ENCODE measurements at regions not wholly inside any gene's neighbourhood (a gene's known extent, or its start where the extent isn't known, plus 50 kb on each side); places are given as distances from the start of the nearest gene placed in this dataset.

GRCh38 chr11:69234740-69235710 lies 58.9 kb upstream of the MYEOV start:
- Mint-ChIP-seq H3K4me1 (ENCODE audit: low read depth) (no peaks in the 10 kb centered on the region), H3K27ac (no peak overlapping the region), H3K4me3 (no peak overlapping the region), H3K9me3 (no peaks in the 10 kb centered on the region), H3K27me3 (no peaks in the 10 kb centered on the region), H3K36me3 (ENCODE audit: low read depth) (no peaks in the 10 kb centered on the region)
- H3K4me1 ChIP-seq (ENCODE audit: insufficient read depth, low read length) = no peaks in the 10 kb centered on the region
- H3K27me3 ChIP-seq (ENCODE audit: control insufficient read depth in 1 of 2, insufficient read depth in 2 of 2, low read length in 2 of 2) = peaks cover 0 to 7% of the 10 kb centered on the region in 2 experiments
- H3K9me3 ChIP-seq (ENCODE audit: control insufficient read depth in 1 of 2, insufficient read depth in 1 of 2, low read length in 2 of 2) = peaks cover 0 to 5% of the 10 kb centered on the region in 2 experiments
- DNase-seq (no peak), ATAC-seq (ENCODE audit: poor library complexity) (no peak)
- ChIA-PET CTCF (no interaction called here), POLR2A (no interaction called here)
- no peak for TF ChIP-seq CTCF (IDR thresholded peaks at IDR 0.05)
- H3K36me3 ChIP-seq (ENCODE audit: insufficient read depth, low read length) = no peaks in the 10 kb centered on the region
- H3K27ac ChIP-seq (ENCODE audit: low read depth in 1 of 2, low read length in 2 of 2) = no peak overlapping the region
- H3K4me3 ChIP-seq (ENCODE audit: low read length) = no peak overlapping the region
- intact Hi-C loops (cut with DNase I, micrococcal nuclease) = no loop called here

- H3K27ac Mint-ChIP-seq = no peak overlapping the region
- intact Hi-C loops (cut with DNase I, micrococcal nuclease) = no loop called here
- peaks cover 0 to 4% of the 10 kb centered on the region in 2 experiments for H3K9me3 ChIP-seq (ENCODE audit: control insufficient read depth in 1 of 2, insufficient read depth in 1 of 2, low read length in 2 of 2)
- peaks cover 20% of the 10 kb centered on the region for H3K4me1 Mint-ChIP-seq (ENCODE audit: low read depth)
- peaks cover 5% of the 10 kb centered on the region for H3K4me1 ChIP-seq (ENCODE audit: insufficient read depth, low read length)
- no peaks in the 10 kb centered on the region for H3K27me3 Mint-ChIP-seq
- H3K9me3 Mint-ChIP-seq = peaks cover 3% of the 10 kb centered on the region
- ATAC-seq (ENCODE audit: poor library complexity) = no peak
- H3K27me3 ChIP-seq (ENCODE audit: control insufficient read depth in 1 of 2, insufficient read depth in 2 of 2, low read length in 2 of 2) = no peaks in the 10 kb centered on the region
- ChIA-PET POLR2A (interaction anchor here (0.7 kb wide), 1 partner anchor 118 kb away, joined by 3 read pairs; no protein-coding TSS in a partner anchor), CTCF (no interaction called here)
- no peaks in the 10 kb centered on the region for H3K36me3 ChIP-seq (ENCODE audit: insufficient read depth, low read length)
- H3K27ac ChIP-seq (ENCODE audit: low read depth in 1 of 2, low read length in 2 of 2) = no peak overlapping the region
- DNase-seq = no peak
- H3K4me3 Mint-ChIP-seq = no peak overlapping the region
- TF ChIP-seq CTCF (IDR thresholded peaks at IDR 0.05) = no peak
- no peak overlapping the region for H3K4me3 ChIP-seq (ENCODE audit: low read length)
- no peaks in the 10 kb centered on the region for H3K36me3 Mint-ChIP-seq (ENCODE audit: low read depth)
Measured at GRCh38 chr11:69238573-69239351, 55.2 kb upstream of the MYEOV start.

GRCh38 chr11:69239641-69240040 lies 54.3 kb upstream of the MYEOV start:
- Histone ChIP-seq H3K4me3 (ENCODE audit: low read length) (no peak overlapping the region), H3K9me3 (ENCODE audit: control insufficient read depth in 1 of 2, insufficient read depth in 1 of 2, low read length in 2 of 2) (peaks cover 0 to 10% of the 10 kb centered on the region in 2 experiments), H3K27me3 (ENCODE audit: control insufficient read depth in 1 of 2, insufficient read depth in 2 of 2, low read length in 2 of 2) (no peaks in the 10 kb centered on the region), H3K4me1 (ENCODE audit: insufficient read depth, low read length) (peaks cover 5% of the 10 kb centered on the region), H3K27ac (ENCODE audit: low read depth in 1 of 2, low read length in 2 of 2) (no peak overlapping the region), H3K36me3 (ENCODE audit: insufficient read depth, low read length) (no peaks in the 10 kb centered on the region)
- CTCF ChIA-PET = no interaction called here
- POLR2A ChIA-PET = no interaction called here
- Mint-ChIP-seq H3K36me3 (ENCODE audit: low read depth) (no peaks in the 10 kb centered on the region), H3K27ac (no peak overlapping the region), H3K9me3 (peaks cover 3% of the 10 kb centered on the region), H3K4me3 (no peak overlapping the region), H3K4me1 (ENCODE audit: low read depth) (peaks cover 20% of the 10 kb centered on the region), H3K27me3 (no peaks in the 10 kb centered on the region)
- no peak for TF ChIP-seq CTCF (IDR thresholded peaks at IDR 0.05)
- intact Hi-C loops (cut with DNase I, micrococcal nuclease) = no loop called here
- no peak for DNase-seq
- ATAC-seq (ENCODE audit: poor library complexity) = no peak
